GM21390 (cell line): ENCODE measurements at regions not wholly inside any gene's neighbourhood (a gene's known extent, or its start where the extent isn't known, plus 50 kb on each side); places are given as distances from the start of the nearest gene placed in this dataset.

ENCODE experiments used
- ATAC-seq: cut with Tn5 transposase; IDR thresholded peaks from one replicate; pipeline ENCODE4 v1.9.1; 2021; ENCODE audit not compliant: unreplicated experiment

- ATAC-seq, result no peak
These were observed 139.9 kb downstream of the LACC1 start for GRCh38 chr13:44019651-44020050.

GRCh38 chr13:44021422-44021821 lies 141.7 kb downstream of the LACC1 start:
- no peak for ATAC-seq

GRCh38 chr13:44022196-44022595 lies 142.5 kb downstream of the LACC1 start:
- ATAC-seq, result no peak

- ATAC-seq, result no peak
These were observed 144.6 kb downstream of the LACC1 start for GRCh38 chr13:44024167-44024845.

GRCh38 chr13:44024846-44025195 lies 145.1 kb downstream of the LACC1 start:
- no peak for ATAC-seq

- ATAC-seq, result no peak
These were observed 146.5 kb downstream of the LACC1 start for GRCh38 chr13:44026194-44026593.

GRCh38 chr13:44028734-44029133 lies 149.0 kb downstream of the LACC1 start:
- ATAC-seq, result no peak

- no peak for ATAC-seq
These were observed 150.9 kb downstream of the LACC1 start for GRCh38 chr13:44030615-44031014.

- no peak for ATAC-seq
These were observed 151.9 kb downstream of the LACC1 start for GRCh38 chr13:44031555-44031954.

GRCh38 chr13:44032802-44033201 lies 153.1 kb downstream of the LACC1 start:
- no peak for ATAC-seq

- ATAC-seq, result no peak
These were observed 155.7 kb downstream of the LACC1 start for GRCh38 chr13:44035400-44035799.

GRCh38 chr13:44040070-44040817 lies 160.5 kb downstream of the LACC1 start:
- no peak for ATAC-seq

GRCh38 chr13:44040818-44041100 lies 161.1 kb downstream of the LACC1 start:
- ATAC-seq, result no peak

- ATAC-seq, result no peak
These were observed 165.0 kb downstream of the LACC1 start for GRCh38 chr13:44044547-44045179.

GRCh38 chr13:44045180-44045562 lies 165.5 kb downstream of the LACC1 start:
- no peak for ATAC-seq

GRCh38 chr13:44046428-44046827 lies 166.7 kb downstream of the LACC1 start:
- ATAC-seq, result no peak

- no peak for ATAC-seq
These were observed 168.6 kb downstream of the LACC1 start for GRCh38 chr13:44048326-44048725.

GRCh38 chr13:44049081-44049945 lies 169.6 kb downstream of the LACC1 start:
- ATAC-seq, result no peak

- ATAC-seq, result no peak
These were observed 170.9 kb downstream of the LACC1 start for GRCh38 chr13:44050450-44051063.

GRCh38 chr13:44051405-44051804 lies 171.7 kb downstream of the LACC1 start:
- no peak for ATAC-seq
